H1 (cell line): ENCODE measurements at regions not wholly inside any gene's neighbourhood (a gene's known extent, or its start where the extent isn't known, plus 50 kb on each side); places are given as distances from the start of the nearest gene placed in this dataset.

ENCODE experiments used
- CTCF ChIP-seq, 3 experiments: IDR thresholded peaks; 1 replicate in 2 of 3; 2 replicates in 1 of 3; pipeline versions ENCODE4 v1.5.1 to v1.6.1; 2011; ENCODE audit warnings: low read length in 3 of 3, mild to moderate bottlenecking in 3 of 3, inconsistent platforms in 2 of 3, low read depth in 1 of 3, moderate library complexity in 1 of 3; ENCODE audit not compliant: insufficient read depth in 1 of 3; ENCODE audit errors: control extremely low read depth in 1 of 3
- POLR2A ChIP-seq, 2 experiments: IDR thresholded peaks; 1 replicate in 1 of 2; 2 replicates in 1 of 2; pipeline ENCODE4 v1.6.1; 2011; ENCODE audit warnings: low read depth in 2 of 2, low read length in 2 of 2, mild to moderate bottlenecking in 2 of 2; ENCODE audit errors: control extremely low read depth in 1 of 2

GRCh38 chr5:105929858-105930257 is 1740.9 kb downstream of the EFNA5 start:
- no peak for TF ChIP-seq CTCF (IDR thresholded peaks at IDR 0.05; ENCODE audit: control extremely low read depth in 1 of 3, insufficient read depth in 1 of 3, low read depth in 1 of 3, low read length in 3 of 3)
- TF ChIP-seq POLR2A (IDR thresholded peaks at IDR 0.05; ENCODE audit: control extremely low read depth in 1 of 2, low read depth in 2 of 2, low read length in 2 of 2) = no peak
